Coronary artery (tissue), 2 donors: ENCODE measurements at regions not wholly inside any gene's neighbourhood (a gene's known extent, or its start where the extent isn't known, plus 50 kb on each side); places are given as distances from the start of the nearest gene placed in this dataset.

Experiments used
- DNase-seq: peaks from one replicate; pipeline ENCODE4 v3.0.0-alpha.2; 2017; ENCODE audit warnings: low spot score
- H3K27ac ChIP-seq, 2 donors: fragments of 200-600 bp; sonication (generic); one replicate each; pipeline ENCODE4 v1.5.1; 2016 to 2019
- H3K4me3 ChIP-seq: fragments of 200-600 bp; sonication (generic); 2 replicates; pipeline ENCODE4 v1.5.1; 2016; ENCODE audit warnings: mild to moderate bottlenecking, moderate library complexity
- TF ChIP-seq, protein P1 (sequence below): fragments of 200-600 bp; sonication (generic); IDR thresholded peaks from one replicate; pipeline ENCODE4 v1.5.1; 2019; ENCODE audit warnings: antibody characterized with exemption

DNA sequence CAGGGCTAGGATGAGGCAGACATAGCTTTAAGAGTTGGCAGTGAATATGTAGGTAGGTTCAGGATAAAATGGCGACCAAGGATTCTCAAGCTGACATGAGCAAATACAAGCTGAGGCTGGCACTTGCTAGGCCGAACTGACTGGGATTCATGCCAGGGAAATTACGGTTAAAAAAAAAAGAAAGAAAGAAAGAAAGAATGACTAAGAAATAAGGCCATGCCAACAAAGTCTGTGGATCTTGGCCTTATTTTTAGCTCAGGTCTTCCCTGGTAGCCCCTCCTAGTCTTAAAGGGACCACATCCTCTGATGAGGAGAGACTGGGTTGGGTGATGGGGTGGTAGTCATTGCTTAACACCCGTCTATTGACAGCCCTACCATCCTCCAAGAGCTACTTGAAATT is 64.4 kb upstream of the KLHL13 start:
- TF ChIP-seq, protein P1, sequence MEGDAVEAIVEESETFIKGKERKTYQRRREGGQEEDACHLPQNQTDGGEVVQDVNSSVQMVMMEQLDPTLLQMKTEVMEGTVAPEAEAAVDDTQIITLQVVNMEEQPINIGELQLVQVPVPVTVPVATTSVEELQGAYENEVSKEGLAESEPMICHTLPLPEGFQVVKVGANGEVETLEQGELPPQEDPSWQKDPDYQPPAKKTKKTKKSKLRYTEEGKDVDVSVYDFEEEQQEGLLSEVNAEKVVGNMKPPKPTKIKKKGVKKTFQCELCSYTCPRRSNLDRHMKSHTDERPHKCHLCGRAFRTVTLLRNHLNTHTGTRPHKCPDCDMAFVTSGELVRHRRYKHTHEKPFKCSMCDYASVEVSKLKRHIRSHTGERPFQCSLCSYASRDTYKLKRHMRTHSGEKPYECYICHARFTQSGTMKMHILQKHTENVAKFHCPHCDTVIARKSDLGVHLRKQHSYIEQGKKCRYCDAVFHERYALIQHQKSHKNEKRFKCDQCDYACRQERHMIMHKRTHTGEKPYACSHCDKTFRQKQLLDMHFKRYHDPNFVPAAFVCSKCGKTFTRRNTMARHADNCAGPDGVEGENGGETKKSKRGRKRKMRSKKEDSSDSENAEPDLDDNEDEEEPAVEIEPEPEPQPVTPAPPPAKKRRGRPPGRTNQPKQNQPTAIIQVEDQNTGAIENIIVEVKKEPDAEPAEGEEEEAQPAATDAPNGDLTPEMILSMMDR, result no peak
- H3K27ac ChIP-seq, result no peak overlapping the region
- H3K4me3 ChIP-seq, result no peak overlapping the region
- DNase-seq, result no peak

- Histone ChIP-seq H3K4me3 (no peak overlapping the region), H3K27ac (no peak overlapping the region)
- DNase-seq, result no peak
- TF ChIP-seq, protein P1, result no peak
Measured at GRCh38 chrX:118182025-118182424, 65.4 kb upstream of the KLHL13 start.

GRCh38 chrX:118182681-118183080 is 66.1 kb upstream of the KLHL13 start:
- H3K27ac ChIP-seq, result no peak overlapping the region
- TF ChIP-seq, protein P1, result no peak
- H3K4me3 ChIP-seq, result no peak overlapping the region
- DNase-seq, result no peak

GRCh38 chrX:118183606-118184005 is 67.0 kb upstream of the KLHL13 start:
- DNase-seq, result no peak
- Histone ChIP-seq H3K4me3 (no peak overlapping the region), H3K27ac (no peak overlapping the region)
- TF ChIP-seq, protein P1, result no peak

- TF ChIP-seq, protein P1, result no peak
- no peak for DNase-seq
- no peak overlapping the region for H3K4me3 ChIP-seq
- H3K27ac ChIP-seq, result no peak overlapping the region
Measured at GRCh38 chrX:118187100-118187499, 70.5 kb upstream of the KLHL13 start.

DNA sequence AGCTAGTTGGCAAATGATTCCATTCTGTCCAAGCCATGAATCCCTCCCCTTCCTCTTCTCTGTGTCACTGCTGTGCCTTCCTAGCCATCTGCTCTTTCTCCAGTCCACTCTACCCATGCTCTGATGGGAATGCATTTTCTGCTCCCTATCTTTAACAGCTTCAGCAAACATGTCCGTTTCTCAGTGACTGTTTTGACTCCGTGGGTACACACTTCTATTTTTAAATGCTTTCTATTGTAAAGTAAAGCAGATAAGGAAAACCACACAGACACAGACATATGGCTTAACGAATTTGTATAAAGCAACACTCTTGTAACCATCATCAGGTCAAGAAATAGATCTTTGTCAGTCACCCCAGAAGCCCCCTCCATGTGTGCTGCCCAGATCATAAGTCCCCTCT is 72.4 kb upstream of the KLHL13 start:
- no peak for DNase-seq
- Histone ChIP-seq H3K4me3 (no peak overlapping the region), H3K27ac (no peak overlapping the region)
- TF ChIP-seq, protein P1, result no peak

- TF ChIP-seq, protein P1, result no peak
- Histone ChIP-seq H3K27ac (no peak overlapping the region), H3K4me3 (no peak overlapping the region)
- DNase-seq, result no peak
Measured at GRCh38 chrX:118189628-118190027, 73.0 kb upstream of the KLHL13 start.
